Hematopoietic multipotent progenitor cell treated with erythropoietin and hydrocortisone succinate and interleukin-3 and kit ligand, for 8 days (in vitro differentiated cells): ENCODE measurements at regions not wholly inside any gene's neighbourhood (a gene's known extent, or its start where the extent isn't known, plus 50 kb on each side); places are given as distances from the start of the nearest gene placed in this dataset.
A peak's percentile ranks its signal among the peaks of the same experiment; 100 is the strongest.
"Not testable (repeated sequence)": the region's sequence is repeated elsewhere in the genome, so short reads cannot be mapped to it uniquely, and the experiment has no call there.

Experiments
- DNase-seq: peaks from one replicate; pipeline ENCODE4 v3.0.0-alpha.2; 2015

DNA sequence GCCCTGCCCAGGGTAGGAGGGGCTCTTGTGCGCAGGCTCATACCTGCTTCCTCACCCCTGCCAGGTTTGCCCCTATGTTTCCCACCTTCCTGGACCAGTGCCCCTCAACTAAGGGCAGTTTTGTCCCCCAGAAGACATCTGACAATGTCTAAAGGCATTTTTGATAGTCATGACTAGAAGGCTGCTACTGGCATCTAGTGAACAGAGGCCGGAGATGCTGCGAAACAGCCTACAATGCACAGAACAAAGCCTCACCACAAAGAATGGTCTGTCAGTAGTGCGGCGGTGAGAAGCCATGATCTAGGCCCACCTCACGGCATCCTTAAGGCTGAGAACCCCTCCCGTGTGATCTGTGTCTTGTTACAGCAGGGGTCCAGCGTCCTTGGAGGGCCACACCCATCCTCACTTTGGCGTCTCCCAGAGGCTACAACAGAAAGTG, 96.0 kb downstream of the TMEM17 start:
- peak; percentile 32 for DNase-seq

DNA sequence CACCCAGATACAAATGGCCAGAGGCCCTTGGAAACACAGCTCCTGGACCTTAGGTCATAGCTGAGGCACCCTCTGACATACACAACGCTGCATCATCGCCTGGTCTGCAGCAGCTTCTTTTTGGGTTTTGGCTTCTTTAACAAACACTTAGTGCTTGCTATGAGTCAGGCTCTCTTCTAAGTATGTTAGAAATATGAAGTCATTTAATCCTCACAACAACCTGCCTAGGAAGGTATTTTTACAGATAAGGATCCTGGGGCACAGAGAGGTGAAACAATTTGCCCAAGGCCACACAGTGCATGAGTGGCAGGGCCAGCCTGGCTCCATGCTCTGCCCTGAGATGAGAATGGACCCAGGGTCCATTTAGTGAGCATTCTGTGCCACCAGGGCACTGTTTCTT, 96.6 kb downstream of the TMEM17 start:
- DNase-seq, result no peak

DNA sequence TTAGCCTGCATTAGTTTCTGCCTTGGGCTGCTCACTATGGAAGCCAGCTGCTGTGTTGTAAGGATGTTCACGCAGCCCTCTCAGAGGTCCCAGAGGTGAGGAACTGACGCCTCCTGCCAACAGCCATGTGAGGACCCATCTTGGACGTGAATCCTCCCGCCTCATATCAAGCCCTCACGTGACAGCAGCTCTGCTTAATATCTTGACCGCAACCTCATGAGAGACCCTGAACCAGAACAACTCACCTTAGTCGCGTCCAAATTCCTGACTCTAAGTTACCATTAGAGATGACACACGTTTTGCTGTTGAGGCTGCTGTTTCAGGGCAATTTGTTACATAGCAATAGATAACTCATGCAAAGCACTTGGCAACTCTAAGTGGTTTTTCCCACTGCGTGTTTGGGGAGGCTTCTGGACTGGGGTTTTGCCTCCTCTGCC, 97.7 kb downstream of the TMEM17 start:
- DNase-seq, result no peak

- no peak for DNase-seq
These were observed 98.2 kb downstream of the TMEM17 start for GRCh38 chr2:62407838-62408237.

- no peak for DNase-seq
These were observed 98.6 kb downstream of the TMEM17 start for GRCh38 chr2:62407401-62407800.

- DNase-seq, result no peak
These were observed 99.4 kb downstream of the TMEM17 start for GRCh38 chr2:62406573-62407043.

- no peak for DNase-seq
These were observed 101.1 kb downstream of the TMEM17 start for GRCh38 chr2:62404913-62405312.

- DNase-seq, result no peak
These were observed 103.8 kb downstream of the TMEM17 start for GRCh38 chr2:62402156-62402555.

DNA sequence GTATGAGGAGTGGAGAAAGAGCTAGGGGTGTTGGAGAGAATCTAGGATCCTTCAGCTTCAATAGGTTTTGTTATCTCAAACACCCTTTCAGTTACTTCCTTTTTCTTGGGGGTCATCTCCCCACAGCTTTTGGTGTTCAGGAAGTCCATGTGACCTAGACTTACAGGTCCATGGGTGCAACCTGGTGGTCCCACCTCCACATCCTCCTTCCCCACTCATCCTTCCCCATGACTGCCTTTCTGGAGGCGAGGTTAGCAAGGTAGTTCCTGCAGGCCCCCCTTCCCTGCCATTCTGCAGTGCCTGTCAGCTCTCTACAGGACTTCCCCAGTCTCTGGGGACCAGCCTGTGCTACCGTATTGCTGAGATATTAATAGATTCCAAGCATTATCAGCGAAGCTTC, 107.6 kb downstream of the TMEM17 start:
- no peak for DNase-seq

DNA sequence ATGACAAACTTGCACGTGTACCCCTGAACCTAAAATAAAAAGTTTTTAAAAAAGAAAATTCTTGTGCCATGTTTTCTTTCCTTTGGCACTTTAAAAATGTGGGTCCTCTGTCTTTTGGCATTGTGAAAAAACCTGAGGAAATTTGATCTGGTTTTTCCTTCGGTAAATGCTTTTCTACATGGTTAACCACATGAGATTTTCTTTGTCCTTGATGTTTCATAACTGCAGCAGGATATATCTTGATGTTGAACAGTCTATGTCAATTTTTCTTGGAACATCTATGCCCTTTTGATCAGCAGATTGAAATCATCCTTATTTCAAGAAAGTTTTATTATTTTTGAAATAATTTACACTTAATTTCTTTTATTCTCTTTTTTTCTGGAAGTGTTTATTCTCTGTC, 109.1 kb downstream of the TMEM17 start:
- DNase-seq, result no peak

DNA sequence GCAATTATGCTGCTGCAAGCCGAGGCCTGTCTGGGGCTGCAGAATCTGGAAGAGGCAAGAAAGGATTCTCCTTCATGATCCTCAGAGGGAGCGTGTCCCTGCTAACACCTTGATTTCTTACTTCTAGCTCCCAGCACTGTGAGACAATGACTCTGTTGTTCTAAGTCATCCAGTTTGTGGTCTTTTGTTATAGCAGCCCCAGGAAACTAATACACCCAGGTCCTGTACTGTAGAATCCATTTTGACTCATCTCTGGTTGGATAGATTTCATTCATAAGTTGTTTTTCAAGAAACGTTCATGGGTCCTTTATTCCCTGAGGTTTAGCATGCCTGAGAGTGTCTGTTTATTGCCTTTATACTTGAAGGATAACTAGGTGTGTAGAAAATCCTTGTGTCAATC, 112.7 kb downstream of the TMEM17 start:
- DNase-seq, result no peak

- DNase-seq, result no peak
These were observed 114.3 kb downstream of the TMEM17 start for GRCh38 chr2:62391696-62392095.

DNA sequence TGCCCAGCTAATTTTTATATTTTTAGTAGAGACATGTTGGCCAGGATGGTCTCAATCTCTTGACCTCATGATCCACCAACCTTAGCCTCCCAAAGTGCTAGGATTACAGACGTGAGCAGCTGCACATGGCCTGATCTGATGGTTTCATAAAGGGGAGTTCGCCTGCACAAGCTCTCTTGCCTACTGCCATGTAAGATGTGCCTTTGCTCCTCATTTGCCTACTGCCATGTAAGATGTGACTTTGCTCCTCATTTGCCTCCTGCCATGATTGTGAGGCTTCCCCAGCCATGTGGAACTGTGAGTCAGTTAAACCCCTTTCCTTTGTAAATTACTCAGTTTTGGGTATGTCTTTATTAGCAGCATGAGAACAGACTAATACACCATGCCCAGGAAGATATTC, 119.6 kb downstream of the TMEM17 start:
- not testable (repeated sequence) for DNase-seq

- DNase-seq, result no peak
These were observed 122.1 kb downstream of the TMEM17 start for GRCh38 chr2:62383846-62384245.

- DNase-seq, result no peak
These were observed 123.2 kb downstream of the TMEM17 start for GRCh38 chr2:62382757-62383156.

DNA sequence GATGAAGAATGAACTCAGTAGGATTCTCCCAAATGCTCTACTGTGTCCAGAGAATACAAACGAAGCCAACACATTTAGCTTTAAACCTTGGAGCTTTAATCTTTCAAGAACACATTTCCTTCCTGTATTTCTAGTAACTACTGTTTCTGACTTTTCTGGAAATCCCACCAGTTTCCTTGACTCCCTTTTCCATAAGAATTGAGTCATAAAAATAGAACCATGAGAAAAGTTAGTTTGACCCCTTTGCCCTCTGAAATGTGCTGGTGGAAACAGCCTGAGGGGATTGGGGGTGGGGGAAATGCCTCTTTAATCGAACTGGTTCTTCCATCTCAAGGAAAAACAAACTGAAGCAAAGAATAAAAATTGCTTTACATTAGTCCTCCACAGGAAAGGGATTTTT, 123.9 kb downstream of the TMEM17 start:
- DNase-seq, result no peak

- DNase-seq, result no peak
These were observed 124.3 kb downstream of the TMEM17 start for GRCh38 chr2:62381656-62382055.

DNA sequence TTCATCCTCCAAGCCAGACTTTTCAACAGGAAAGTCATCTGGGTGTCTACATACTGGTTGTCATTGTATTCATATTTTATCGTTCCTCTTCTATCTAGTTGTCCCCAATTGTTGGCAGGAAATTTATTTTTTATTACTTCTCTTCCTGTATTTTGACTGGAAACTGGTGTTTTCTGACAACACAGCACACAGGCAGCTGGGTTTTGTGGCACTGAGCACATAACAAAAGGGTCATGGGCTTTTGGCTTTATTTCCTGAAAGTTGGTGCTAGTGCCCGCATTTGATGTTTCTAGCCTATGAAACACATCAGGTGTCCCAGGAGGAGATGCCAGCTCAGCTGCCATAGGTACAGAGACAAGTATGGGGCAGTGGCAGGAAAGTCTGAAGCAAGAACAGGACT, 126.4 kb downstream of the TMEM17 start:
- DNase-seq, result no peak

- DNase-seq, result no peak
These were observed 130.9 kb downstream of the TMEM17 start for GRCh38 chr2:62375113-62375420.

GRCh38 chr2:62374301-62375112, 131.5 kb downstream of the TMEM17 start:
- DNase-seq, result no peak

DNA sequence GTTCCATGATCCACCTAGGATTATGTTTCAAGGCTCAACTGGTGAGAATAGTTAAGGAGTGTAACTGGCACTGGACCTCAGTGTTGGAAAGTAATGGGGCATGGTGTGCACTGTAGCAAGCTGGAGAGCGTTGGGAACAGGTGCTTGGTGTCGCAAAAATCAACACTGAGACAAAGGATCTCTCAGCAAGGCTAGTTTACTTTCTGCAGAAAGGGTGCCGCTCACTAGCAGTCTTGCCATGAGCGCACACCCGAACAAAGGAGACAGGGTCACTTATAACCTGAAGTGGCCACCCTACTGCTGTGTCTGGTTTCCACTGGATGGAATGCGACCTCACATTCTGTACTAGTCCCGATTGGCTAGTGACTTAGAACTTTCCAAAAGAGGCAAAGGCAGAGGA, 133.2 kb downstream of the TMEM17 start:
- no peak for DNase-seq

DNA sequence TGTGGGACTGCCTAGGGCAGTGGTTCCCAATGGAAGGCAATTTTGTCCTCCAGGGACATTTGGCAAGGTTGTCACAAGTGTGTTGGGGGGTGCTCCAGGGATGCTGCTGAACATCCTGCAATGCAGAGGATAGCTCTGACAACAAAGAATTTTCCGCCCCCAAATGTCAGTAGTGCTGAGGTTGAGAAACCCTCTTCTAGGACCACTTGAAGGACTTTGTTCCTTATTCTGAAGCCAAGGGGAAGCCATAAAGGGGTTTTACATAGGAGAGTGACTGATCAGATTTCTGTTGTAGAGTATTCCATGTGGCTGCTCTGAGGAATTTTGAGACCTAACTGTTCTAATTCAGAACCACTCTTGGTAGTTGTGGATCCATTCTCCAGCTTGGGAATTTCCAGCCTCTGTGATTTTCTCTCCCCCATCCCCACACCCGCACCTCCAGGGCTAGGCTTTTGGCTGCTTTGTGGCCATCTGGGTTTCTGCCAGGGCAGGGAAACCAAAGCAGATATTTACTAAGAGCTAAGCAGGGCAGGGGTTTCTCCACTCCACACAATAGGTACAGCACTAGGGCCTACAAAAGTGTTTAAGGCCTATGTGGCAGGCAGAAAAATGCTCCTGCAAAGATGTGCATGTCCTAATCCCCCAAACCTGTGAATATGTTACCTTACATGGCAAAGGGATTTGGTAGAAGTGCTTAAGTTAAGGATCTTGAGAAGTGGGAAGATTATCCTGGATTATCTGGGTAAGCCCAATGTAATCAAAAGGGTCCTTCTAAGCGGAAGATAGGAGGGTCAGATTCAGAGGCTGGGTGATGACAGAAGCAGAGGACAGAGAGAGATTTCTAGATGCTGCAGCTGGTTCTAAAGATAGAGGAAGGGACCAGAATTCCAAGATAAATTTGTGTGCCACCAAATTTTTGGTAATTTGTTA, 135.4 kb downstream of the TMEM17 start:
- DNase-seq, result no peak

DNA sequence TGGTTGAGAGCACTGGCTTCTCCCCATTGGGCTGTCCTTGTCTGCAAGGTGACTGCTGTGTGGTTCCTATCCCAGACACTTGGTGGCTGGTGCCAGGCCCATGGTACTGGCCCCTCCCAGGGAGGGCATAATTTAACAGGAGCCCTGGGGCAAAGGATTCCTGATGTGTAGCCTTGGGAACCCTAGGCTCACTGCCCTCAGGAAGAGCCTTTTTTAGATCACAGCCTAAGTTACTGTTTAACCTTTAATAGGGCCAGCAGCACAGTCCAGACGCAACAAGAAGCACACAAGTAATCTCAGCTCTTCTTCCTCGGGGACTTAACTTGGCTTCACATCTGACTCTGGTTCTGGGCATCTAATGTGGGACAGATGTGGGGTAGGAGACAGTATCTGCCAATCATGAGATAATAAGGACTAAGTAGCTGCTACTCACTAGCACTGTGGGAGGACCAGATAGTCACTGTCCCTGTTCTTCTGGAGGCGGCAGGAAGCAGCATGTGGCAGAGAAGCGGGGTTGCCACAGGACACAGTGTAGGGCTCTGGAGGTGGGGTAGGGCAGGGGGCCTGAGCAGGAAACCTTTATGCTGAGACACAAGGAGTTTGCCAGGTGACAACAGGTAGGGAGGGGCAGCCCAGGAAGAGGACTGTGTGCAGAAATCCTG, 136.3 kb downstream of the TMEM17 start:
- no peak for DNase-seq
